OCI-LY1 (cell line): ENCODE measurements at regions not wholly inside any gene's neighbourhood (a gene's known extent, or its start where the extent isn't known, plus 50 kb on each side); places are given as distances from the start of the nearest gene placed in this dataset.

Experiments
- CTCF ChIP-seq: fragments of 200-600 bp; sonication (generic), shearing (Covaris generic); IDR thresholded peaks from 2 replicates; pipeline ENCODE4 v1.5.1; 2017; ENCODE audit warnings: mild to moderate bottlenecking, antibody characterized with exemption, low read length, moderate library complexity, mixed read lengths
- EZH2 ChIP-seq: fragments of 200-600 bp; sonication (generic), shearing (Covaris generic); IDR thresholded peaks from 2 replicates; pipeline ENCODE4 v1.8.0; 2017; ENCODE audit warnings: borderline replicate concordance, mixed run types, mild to moderate bottlenecking, antibody characterized with exemption, low read length, moderate library complexity, mixed read lengths

- no peak for TF ChIP-seq CTCF
- no peak for TF ChIP-seq EZH2
Observed at GRCh38 chr13:60850526-60850925, 453.5 kb downstream of the TDRD3 start.
